GM23338 (cell line): ENCODE measurements at regions not wholly inside any gene's neighbourhood (a gene's known extent, or its start where the extent isn't known, plus 50 kb on each side); places are given as distances from the start of the nearest gene placed in this dataset.

Source experiments
- ATAC-seq: fragments of 200-7000 bp; cut with Tn5 transposase; 3 replicates; pipeline ENCODE4 v1.9.1; 2020
- DNase-seq: peaks from one replicate; pipeline ENCODE4 v3.0.0-alpha.2; 2015; ENCODE audit warnings: low spot score
- H2AFZ ChIP-seq: fragments of 200-600 bp; sonication (generic); 2 replicates; pipeline ENCODE4 v1.8.0; 2016; ENCODE audit warnings: antibody characterized with exemption, mild to moderate bottlenecking, moderate library complexity
- H3F3A ChIP-seq: fragments of 200-600 bp; sonication (generic); replicated peaks from 2 replicates; pipeline ENCODE4 v1.8.0; 2017; ENCODE audit warnings: antibody characterized with exemption, mixed run types, low read depth
- H3K27ac ChIP-seq: fragments of 200-600 bp; sonication (generic); 2 replicates; pipeline ENCODE4 v1.6.1; 2016; ENCODE audit warnings: low read depth
- H3K27me3 ChIP-seq: fragments of 200-600 bp; sonication (generic); 2 replicates; pipeline ENCODE4 v1.8.0; 2016; ENCODE audit warnings: mild to moderate bottlenecking, mixed run types, moderate library complexity; ENCODE audit not compliant: insufficient read depth
- H3K36me3 ChIP-seq: fragments of 200-600 bp; sonication (generic); 2 replicates; pipeline ENCODE4 v1.8.0; 2016; ENCODE audit warnings: mild to moderate bottlenecking; ENCODE audit not compliant: insufficient read depth
- H3K4me1 ChIP-seq: fragments of 200-600 bp; sonication (generic); 2 replicates; pipeline ENCODE4 v1.8.0; 2016; ENCODE audit warnings: mild to moderate bottlenecking, moderate library complexity; ENCODE audit not compliant: insufficient read depth
- H3K4me2 ChIP-seq: fragments of 200-600 bp; sonication (generic); 2 replicates; pipeline ENCODE4 v1.7.1; 2017; ENCODE audit warnings: mixed run types
- H3K4me3 ChIP-seq: fragments of 200-600 bp; sonication (generic); 2 replicates; pipeline ENCODE4 v1.6.1; 2016; ENCODE audit warnings: mixed run types
- H3K79me2 ChIP-seq: fragments of 200-600 bp; sonication (generic); replicated peaks from 2 replicates; pipeline ENCODE4 v1.8.0; 2017; ENCODE audit warnings: mild to moderate bottlenecking; ENCODE audit not compliant: insufficient read depth
- H3K9me2 ChIP-seq: fragments of 200-600 bp; sonication (generic); 2 replicates; pipeline ENCODE4 v1.8.0; 2017; ENCODE audit not compliant: insufficient read depth
- H4K20me1 ChIP-seq: fragments of 200-600 bp; sonication (generic); replicated peaks from 2 replicates; pipeline ENCODE4 v1.8.0; 2017; ENCODE audit warnings: mild to moderate bottlenecking; ENCODE audit not compliant: insufficient read depth
- H3K27ac Mint-ChIP-seq: 2 replicates; pipeline ENCODE4 v1.8.0; 2020; ENCODE audit warnings: inconsistent platforms, mild to moderate bottlenecking, moderate library complexity, mixed read lengths
- H3K27me3 Mint-ChIP-seq: 3 replicates; pipeline ENCODE4 v1.8.0; 2022; ENCODE audit warnings: low read depth, mild to moderate bottlenecking, moderate library complexity, mixed read lengths, inconsistent platforms; ENCODE audit not compliant: insufficient read depth, poor library complexity
- H3K36me3 Mint-ChIP-seq: 3 replicates; pipeline ENCODE4 v1.8.0; 2021; ENCODE audit warnings: low read depth, mild to moderate bottlenecking, inconsistent platforms, moderate library complexity, mixed read lengths
- H3K4me1 Mint-ChIP-seq: 3 replicates; pipeline ENCODE4 v1.8.0; 2020; ENCODE audit warnings: mild to moderate bottlenecking, inconsistent platforms, mixed read lengths
- H3K4me3 Mint-ChIP-seq: 3 replicates; pipeline ENCODE4 v1.8.0; 2021; ENCODE audit warnings: moderate library complexity, mild to moderate bottlenecking, inconsistent platforms, mixed read lengths
- H3K9me3 Mint-ChIP-seq: 3 replicates; pipeline ENCODE4 v1.8.0; 2020; ENCODE audit warnings: moderate library complexity, mild to moderate bottlenecking, inconsistent platforms, mixed read lengths
- CTCF ChIP-seq, 2 experiments: fragments of 200-600 bp in 1 of 2; sonication (generic) in 1 of 2; conservative IDR thresholded peaks; 2 replicates each; pipeline versions ENCODE4 v1.5.1 to v1.6.1; 2016 to 2017; ENCODE audit warnings: antibody characterized with exemption in 2 of 2, low read depth in 2 of 2, mild to moderate bottlenecking in 2 of 2, moderate library complexity in 1 of 2
- ETS1 ChIP-seq: IDR thresholded peaks from 2 replicates; pipeline ENCODE4 v1.6.1; 2016; ENCODE audit warnings: antibody characterized with exemption
- EZH2 ChIP-seq: fragments of 200-600 bp; sonication (generic); IDR thresholded peaks from one replicate; pipeline ENCODE4 v1.8.0; 2017; ENCODE audit warnings: antibody characterized with exemption, mild to moderate bottlenecking, low read depth; ENCODE audit not compliant: unreplicated experiment
- EZH2phosphoT487 ChIP-seq: fragments of 200-600 bp; sonication (generic); IDR thresholded peaks from one replicate; pipeline ENCODE4 v1.8.1; 2018; ENCODE audit warnings: antibody characterized with exemption; ENCODE audit not compliant: unreplicated experiment
- NANOG ChIP-seq: IDR thresholded peaks from 2 replicates; pipeline ENCODE4 v1.6.1; 2016; ENCODE audit warnings: antibody characterized with exemption, borderline replicate concordance
- REST ChIP-seq: IDR thresholded peaks from one replicate; pipeline ENCODE4 v1.6.1; 2018; ENCODE audit warnings: antibody characterized with exemption; ENCODE audit not compliant: unreplicated experiment
- ZNF114 ChIP-seq: fragments of 250-450 bp; sonication (Bioruptor Pico); IDR thresholded peaks from 2 replicates; pipeline ENCODE4 v1.5.0; 2020; ENCODE audit warnings: mild to moderate bottlenecking, moderate library complexity
- ZNF331 ChIP-seq: fragments of 250-450 bp; sonication (Bioruptor Pico); IDR thresholded peaks from 2 replicates; pipeline ENCODE4 v1.5.0; 2020; ENCODE audit warnings: low read depth, mild to moderate bottlenecking, moderate library complexity
- ZNF462 ChIP-seq: fragments of 250-450 bp; sonication (Bioruptor Pico); IDR thresholded peaks from 2 replicates; pipeline ENCODE4 v1.5.0; 2020; ENCODE audit warnings: mild to moderate bottlenecking, moderate library complexity

- Histone ChIP-seq H3K36me3 (no peaks in the 10 kb centered on the region), H3K27ac (no peak overlapping the region), H2AFZ (no peak overlapping the region), H3K4me3 (no peak overlapping the region), H4K20me1 (no peaks in the 10 kb centered on the region), H3K4me1 (no peaks in the 10 kb centered on the region), H3K27me3 (no peaks in the 10 kb centered on the region), H3K79me2 (no peaks in the 10 kb centered on the region), H3F3A (no peaks in the 10 kb centered on the region), H3K4me2 (no peak overlapping the region), H3K9me2 (no peaks in the 10 kb centered on the region)
- DNase-seq = no peak
- no peak overlapping the region for H3K4me3 Mint-ChIP-seq
- H3K27ac Mint-ChIP-seq = no peak overlapping the region
- ATAC-seq = no peak
- no peaks in the 10 kb centered on the region for H3K36me3 Mint-ChIP-seq
- H3K4me1 Mint-ChIP-seq = peaks cover 5% of the 10 kb centered on the region; the same call in 1 of the 3 replicates
- H3K9me3 Mint-ChIP-seq = peaks cover 3% of the 10 kb centered on the region; the same call in 2 of the 3 replicates
- no peaks in the 10 kb centered on the region for H3K27me3 Mint-ChIP-seq
- TF ChIP-seq CTCF (conservative IDR thresholded peaks at IDR 0.05; ENCODE audit: low read depth in 2 of 2) = no peak
- TF ChIP-seq EZH2phosphoT487 = no peak
- TF ChIP-seq EZH2 = no peak
- TF ChIP-seq ZNF462 = no peak
- no peak for TF ChIP-seq ZNF114 (CRISPR knock-in tag)
- no peak for TF ChIP-seq ETS1
- TF ChIP-seq REST = no peak
- TF ChIP-seq ZNF331 (CRISPR knock-in tag) = no peak
- no peak for TF ChIP-seq NANOG
Measured at GRCh38 chrX:110858565-110858964, 62.9 kb upstream of the CHRDL1 start.
